K562 (cell line): ENCODE measurements at regions not wholly inside any gene's neighbourhood (a gene's known extent, or its start where the extent isn't known, plus 50 kb on each side); places are given as distances from the start of the nearest gene placed in this dataset.

Source experiments
- ATAC-seq: fragments of 200-7000 bp; cut with Tn5 transposase; 3 replicates; pipeline ENCODE4 v1.9.1; 2020; ENCODE audit warnings: moderate library complexity
- BruUV-seq: library from RNA; stranded (reverse); fragments of 400-500 nt; replicated peaks from 2 replicates; lab custom pipeline; 2021; lab: Mats Ljungman, UMichigan
- CTCF ChIA-PET: fragments of 300-600 bp; formaldehyde crosslinking; extraction: SDS; loops from one replicate; lab custom pipeline; 2021; ENCODE audit warnings: low intra/inter-chr PET ratio; lab: Yijun Ruan, JAX
- POLR2A ChIA-PET: fragments of 300-600, 350-650 bp; sonication (Branson Sonifier 250); formaldehyde crosslinking; extraction: SDS; loops from one replicate; lab custom pipeline; 2021; ENCODE audit warnings: antibody characterized with exemption, inconsistent platforms; lab: Yijun Ruan, JAX
- DNase-seq, 4 experiments: peaks; one replicate each; pipeline versions ENCODE4 v3.0.0 to v3.0.0-alpha.2; 2011 to 2018; ENCODE audit warnings: low spot score in 3 of 4, mixed read lengths in 3 of 4; ENCODE audit errors: extremely low read depth in 1 of 4
- FAIRE-seq: peaks from 2 replicates; lab custom pipeline; 2011; peaks lifted over from hg19 to GRCh38; lab: Jason Lieb, UNC
- H2AFZ ChIP-seq: 2 replicates; pipeline ENCODE4 v1.6.0; 2011; ENCODE audit warnings: low read depth, low read length, control low read depth, inconsistent platforms
- H3K27ac ChIP-seq: fragments of 200-600 bp; 3 replicates; pipeline ENCODE4 v1.8.0; 2011; ENCODE audit warnings: low read depth, mild to moderate bottlenecking, control low read depth, inconsistent platforms, low read length, moderate library complexity, mixed read lengths; ENCODE audit errors: extremely low read depth
- H3K27me3 ChIP-seq, 2 experiments: fragments of 300-600 bp in 1 of 2; 2 replicates in 1 of 2; 3 replicates in 1 of 2; pipeline versions ENCODE4 v1.6.0 to v1.8.0; 2011; ENCODE audit warnings: inconsistent platforms in 2 of 2, low read length in 2 of 2, mild to moderate bottlenecking in 1 of 2, mixed read lengths in 1 of 2, moderate library complexity in 1 of 2; ENCODE audit not compliant: control insufficient read depth in 2 of 2, insufficient read depth in 2 of 2
- H3K36me3 ChIP-seq: fragments of 300-600 bp; 3 replicates; pipeline ENCODE4 v1.8.0; 2011; ENCODE audit warnings: mild to moderate bottlenecking, low read length, inconsistent platforms; ENCODE audit not compliant: control insufficient read depth, insufficient read depth
- H3K4me1 ChIP-seq, 2 experiments: fragments of 200-600 bp in 1 of 2; replicated peaks in 1 of 2; 2 replicates in 1 of 2; 3 replicates in 1 of 2; pipeline versions ENCODE4 v1.5.1 to v1.8.0; 2011; ENCODE audit warnings: inconsistent platforms in 2 of 2, low read length in 2 of 2, mild to moderate bottlenecking in 1 of 2, mixed read lengths in 1 of 2, moderate library complexity in 1 of 2; ENCODE audit not compliant: control insufficient read depth in 2 of 2, insufficient read depth in 2 of 2
- H3K4me2 ChIP-seq: 2 replicates; pipeline ENCODE4 v1.6.1; 2011; ENCODE audit warnings: low read length, control low read depth, inconsistent platforms, mixed read lengths; ENCODE audit not compliant: insufficient read depth
- H3K4me3 ChIP-seq: fragments of 200-600 bp; sonication (generic), shearing (Covaris generic); 2 replicates; pipeline ENCODE4 v1.5.1; 2016; ENCODE audit warnings: control low read depth, inconsistent platforms
- H3K79me2 ChIP-seq: fragments of 200-600 bp; 3 replicates; pipeline ENCODE4 v1.8.0; 2011; ENCODE audit warnings: low read length, inconsistent platforms; ENCODE audit not compliant: control insufficient read depth, insufficient read depth
- H3K9ac ChIP-seq, 2 experiments: 2 replicates each; pipeline versions ENCODE4 v1.6.0 to v1.6.1; 2011; ENCODE audit warnings: low read depth in 2 of 2, low read length in 2 of 2, control low read depth in 1 of 2, inconsistent platforms in 1 of 2, mild to moderate bottlenecking in 1 of 2, mixed read lengths in 1 of 2; ENCODE audit not compliant: insufficient read depth in 1 of 2
- H3K9me1 ChIP-seq: one replicate; pipeline ENCODE4 v1.6.0; 2011; ENCODE audit warnings: inconsistent platforms, mild to moderate bottlenecking, low read length, moderate library complexity; ENCODE audit not compliant: control insufficient read depth, insufficient read depth
- H3K9me3 ChIP-seq: replicated peaks from 2 replicates; pipeline ENCODE4 v1.5.1; 2011; ENCODE audit warnings: low read depth, low read length, inconsistent platforms; ENCODE audit not compliant: control insufficient read depth, insufficient read depth
- H4K20me1 ChIP-seq: replicated peaks from 2 replicates; pipeline ENCODE4 v1.6.1; 2011; ENCODE audit warnings: low read length, inconsistent platforms, mixed read lengths; ENCODE audit not compliant: control insufficient read depth, insufficient read depth
- ATF6 ChIP-seq: sonication (generic); formaldehyde crosslinking; IDR thresholded peaks from 2 replicates; pipeline ENCODE4 v1.4.0; 2020; ENCODE audit warnings: mild to moderate bottlenecking, missing genetic modification reagents
- CXXC5 ChIP-seq: fragments of 250-450 bp; sonication (Bioruptor Pico); IDR thresholded peaks from 2 replicates; pipeline ENCODE4 v1.8.0; 2022; ENCODE audit warnings: inconsistent platforms, mild to moderate bottlenecking, moderate library complexity
- HDGF ChIP-seq: fragments of 450-650 bp; IDR thresholded peaks from 2 replicates; pipeline ENCODE4 v1.6.1; 2016
- HIVEP1 ChIP-seq: fragments of 250-450 bp; sonication (Bioruptor Pico); IDR thresholded peaks from 2 replicates; pipeline ENCODE4 v1.4.0; 2020; ENCODE audit warnings: mild to moderate bottlenecking
- MAFK ChIP-seq: IDR thresholded peaks from 2 replicates; pipeline ENCODE4 v1.6.1; 2011; ENCODE audit warnings: low read length, improper control_type of control experiment
- NONO ChIP-seq, 2 experiments: fragments of 200-400 bp in 1 of 2; fragments of 450-650 bp in 1 of 2; formaldehyde crosslinking in 1 of 2; IDR thresholded peaks; 2 replicates each; pipeline ENCODE4 v1.6.1; 2017; ENCODE audit warnings: low read depth in 2 of 2, mild to moderate bottlenecking in 2 of 2, moderate library complexity in 2 of 2, low read length in 1 of 2
- SNIP1 ChIP-seq: fragments of 450-650 bp; IDR thresholded peaks from 2 replicates; pipeline ENCODE4 v1.7.1; 2017; ENCODE audit warnings: low read depth, mild to moderate bottlenecking
- ZBTB33 ChIP-seq: sonication (generic); formaldehyde crosslinking; IDR thresholded peaks from 2 replicates; pipeline ENCODE4 v1.8.1; 2023; ENCODE audit warnings: mild to moderate bottlenecking, missing genetic modification reagents
- ZNF274 ChIP-seq: IDR thresholded peaks from 2 replicates; pipeline ENCODE4 v1.6.1; 2011; ENCODE audit warnings: low read depth, mild to moderate bottlenecking, low read length, moderate library complexity, borderline replicate concordance
- WGBS: fragments of 100-300 bp; shearing (Covaris generic); methylation state at CpG from one replicate; pipeline ENCODE4 v1.1.6; 2016; ENCODE audit warnings: low coverage, mixed read lengths; ENCODE audit not compliant: insufficient coverage; ENCODE audit errors: missing lambda C conversion rate; 5-methylcytosine and 5-hydroxymethylcytosine counted together
- in situ Hi-C: fragments of 300-500 bp; cut with MboI; formaldehyde crosslinking; loops from 4 replicates; pipeline ENCODE4 v1.15.0; 2018; ENCODE audit warnings: inconsistent platforms, mixed read lengths
- intact Hi-C: fragments of 100-400 bp; cut with micrococcal nuclease; formaldehyde crosslinking; loops from 2 replicates; pipeline ENCODE4 v1.14.2; 2022

- CTCF ChIA-PET = no interaction called here
- H4K20me1 ChIP-seq = no peaks in the 10 kb centered on the region
- H3K9me3 ChIP-seq = no peaks in the 10 kb centered on the region; the same call in 1 of the 2 replicates
- no peaks in the 10 kb centered on the region for H3K4me1 ChIP-seq
- no peaks in the 10 kb centered on the region for H3K36me3 ChIP-seq
- no peak overlapping the region for H3K4me2 ChIP-seq
- peaks cover 0 to 41% of the 10 kb centered on the region in 2 experiments; a peak in 4 of 5 replicates for H3K27me3 ChIP-seq
- ATAC-seq (no peak), DNase-seq (no peak), FAIRE-seq (no peak)
- H3K27ac ChIP-seq = no peak overlapping the region
- WGBS = 0% methylated on average over 8 of the region's 8 CpGs
- no peak overlapping the region for H2AFZ ChIP-seq
- TF ChIP-seq HDGF (no peak), ATF6 (CRISPR knock-in tag) (no peak)
- H3K9ac ChIP-seq = no peak overlapping the region
- in situ Hi-C loops = no loop called here
- H3K79me2 ChIP-seq = no peaks in the 10 kb centered on the region
- H3K4me3 ChIP-seq = no peak overlapping the region
- intact Hi-C loops = no loop called here
- BruUV-seq = no TSS peak
- POLR2A ChIA-PET = no interaction called here
- H3K9me1 ChIP-seq = no peaks in the 10 kb centered on the region
Measured at GRCh38 chr2:121120411-121120810, 164.6 kb downstream of the TFCP2L1 start.

- 2% methylated on average over 6 of the region's 8 CpGs for WGBS
- Histone ChIP-seq H3K36me3 (no peaks in the 10 kb centered on the region), H3K27ac (no peak overlapping the region), H3K9ac (no peak overlapping the region), H2AFZ (no peak overlapping the region), H3K4me2 (no peak overlapping the region), H3K9me1 (no peaks in the 10 kb centered on the region), H3K27me3 (peaks cover 0 to 40% of the 10 kb centered on the region in 2 experiments; a peak in 4 of 5 replicates), H3K79me2 (no peaks in the 10 kb centered on the region), H3K9me3 (no peaks in the 10 kb centered on the region; the same call in 1 of the 2 replicates), H4K20me1 (no peaks in the 10 kb centered on the region), H3K4me1 (no peaks in the 10 kb centered on the region), H3K4me3 (no peak overlapping the region)
- FAIRE-seq = no peak
- no peak for DNase-seq
- intact Hi-C loops = no loop called here
- in situ Hi-C loops = no loop called here
- ATAC-seq = no peak
- TF ChIP-seq NONO (IDR thresholded peaks at IDR 0.05; ENCODE audit: low read depth in 2 of 2, low read length in 1 of 2) (no peak), MAFK (no peak), ZBTB33 (CRISPR knock-in tag) (no peak), HIVEP1 (CRISPR knock-in tag) (no peak), SNIP1 (no peak), CXXC5 (CRISPR knock-in tag) (no peak), ZNF274 (no peak)
- ChIA-PET POLR2A (interaction anchor here (0.7 kb wide), 1 partner anchor 199 kb away, joined by 4 read pairs; no protein-coding TSS in a partner anchor), CTCF (no interaction called here)
- no TSS peak for BruUV-seq
Measured at GRCh38 chr2:121120991-121121390, 164.0 kb downstream of the TFCP2L1 start.
